ENCODE measurements at regions not wholly inside any gene's neighbourhood (a gene's known extent, or its start where the extent isn't known, plus 50 kb on each side); places are given as distances from the start of the nearest gene placed in this dataset.

DNA sequence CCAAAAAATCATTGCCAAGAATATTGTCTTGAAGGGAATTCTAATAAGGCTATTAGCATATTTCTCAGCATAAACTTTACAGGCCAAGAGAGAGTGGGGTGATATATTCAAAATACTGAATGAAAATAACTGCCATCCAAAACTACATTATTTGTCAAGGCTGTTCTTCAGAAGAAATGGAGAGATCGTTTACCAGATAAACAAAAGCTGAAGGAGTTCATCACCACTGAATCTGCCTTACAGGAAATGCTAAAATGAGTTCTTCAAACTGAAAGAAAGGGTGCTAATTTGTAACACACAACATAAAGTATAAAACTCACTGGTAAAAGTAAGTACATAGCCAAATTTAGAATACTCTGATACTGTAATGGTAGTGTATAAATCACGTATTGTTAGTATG lies 517.0 kb downstream of the TENT5A start:
- TF ChIP-seq, protein P1, sequence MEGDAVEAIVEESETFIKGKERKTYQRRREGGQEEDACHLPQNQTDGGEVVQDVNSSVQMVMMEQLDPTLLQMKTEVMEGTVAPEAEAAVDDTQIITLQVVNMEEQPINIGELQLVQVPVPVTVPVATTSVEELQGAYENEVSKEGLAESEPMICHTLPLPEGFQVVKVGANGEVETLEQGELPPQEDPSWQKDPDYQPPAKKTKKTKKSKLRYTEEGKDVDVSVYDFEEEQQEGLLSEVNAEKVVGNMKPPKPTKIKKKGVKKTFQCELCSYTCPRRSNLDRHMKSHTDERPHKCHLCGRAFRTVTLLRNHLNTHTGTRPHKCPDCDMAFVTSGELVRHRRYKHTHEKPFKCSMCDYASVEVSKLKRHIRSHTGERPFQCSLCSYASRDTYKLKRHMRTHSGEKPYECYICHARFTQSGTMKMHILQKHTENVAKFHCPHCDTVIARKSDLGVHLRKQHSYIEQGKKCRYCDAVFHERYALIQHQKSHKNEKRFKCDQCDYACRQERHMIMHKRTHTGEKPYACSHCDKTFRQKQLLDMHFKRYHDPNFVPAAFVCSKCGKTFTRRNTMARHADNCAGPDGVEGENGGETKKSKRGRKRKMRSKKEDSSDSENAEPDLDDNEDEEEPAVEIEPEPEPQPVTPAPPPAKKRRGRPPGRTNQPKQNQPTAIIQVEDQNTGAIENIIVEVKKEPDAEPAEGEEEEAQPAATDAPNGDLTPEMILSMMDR (IDR thresholded peaks at IDR 0.05) = no peak

DNA sequence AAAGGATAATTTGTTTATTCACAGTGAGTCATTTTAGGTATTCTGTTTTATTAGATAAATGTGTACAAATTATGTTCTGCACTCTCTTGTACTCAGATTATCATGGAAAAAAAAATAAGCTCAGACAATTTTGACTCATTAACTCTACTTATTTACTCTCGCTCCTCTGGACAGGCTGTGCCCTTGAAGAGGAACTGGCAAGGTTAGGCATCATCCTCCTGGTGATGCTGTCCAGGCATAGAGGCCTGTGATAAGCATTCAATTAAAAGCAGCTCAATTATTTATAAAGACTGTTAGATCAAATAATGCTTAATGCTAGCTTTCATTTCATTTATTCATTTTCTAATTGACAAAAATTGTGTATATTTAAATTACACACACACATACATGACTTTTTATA lies 518.5 kb downstream of the TENT5A start:
- TF ChIP-seq, protein P1 (IDR thresholded peaks at IDR 0.05) = no peak

DNA sequence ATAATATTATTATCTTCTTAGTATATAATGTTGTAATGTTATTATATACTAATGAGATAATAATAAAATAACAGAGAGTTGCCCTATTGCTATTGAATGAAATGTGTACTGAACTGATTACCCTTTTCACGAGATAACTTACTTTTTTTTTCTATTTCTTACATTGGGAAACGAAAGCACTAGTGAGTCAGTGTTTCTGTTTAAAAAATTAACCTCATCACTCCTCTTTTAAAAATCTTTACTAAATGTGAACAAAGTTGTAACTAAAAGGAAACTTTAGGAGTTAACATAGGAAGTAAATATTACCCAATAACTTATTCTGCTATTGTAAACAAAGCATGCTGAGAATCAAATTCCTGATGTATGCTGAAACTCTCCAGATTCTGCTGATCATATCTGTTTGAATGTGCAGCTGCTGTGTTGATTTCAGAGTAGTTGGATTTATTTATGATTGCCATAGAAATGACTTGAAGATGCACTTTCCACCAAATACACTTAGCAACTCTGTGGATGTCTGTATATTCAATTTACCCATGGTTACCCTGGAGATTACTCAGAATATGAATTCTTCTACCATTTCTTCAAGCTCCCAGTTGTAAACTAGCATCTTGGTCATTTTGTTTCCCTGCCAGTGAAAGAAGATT lies 523.4 kb downstream of the TENT5A start:
- TF ChIP-seq, protein P1 (IDR thresholded peaks at IDR 0.05) = no peak

DNA sequence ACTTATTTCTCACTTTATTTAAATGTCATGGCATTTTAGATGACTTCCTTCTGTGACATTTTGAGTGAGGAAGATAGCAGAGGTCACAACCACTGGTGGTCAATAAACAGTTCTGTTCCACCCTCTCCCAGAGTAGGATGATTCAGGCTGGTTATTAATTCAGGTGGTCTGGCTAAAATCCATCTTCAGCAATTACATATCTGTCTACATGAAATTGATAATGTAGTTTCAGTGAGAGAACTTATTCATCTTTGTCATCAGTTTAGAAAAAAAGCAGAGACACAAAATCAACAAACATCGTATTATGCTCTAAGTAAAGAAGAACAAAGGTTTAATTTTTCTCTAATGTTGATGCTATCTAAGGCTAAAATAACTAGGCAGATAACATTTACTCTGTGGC lies 525.5 kb downstream of the TENT5A start:
- TF ChIP-seq, protein P1 (IDR thresholded peaks at IDR 0.05) = no peak

DNA sequence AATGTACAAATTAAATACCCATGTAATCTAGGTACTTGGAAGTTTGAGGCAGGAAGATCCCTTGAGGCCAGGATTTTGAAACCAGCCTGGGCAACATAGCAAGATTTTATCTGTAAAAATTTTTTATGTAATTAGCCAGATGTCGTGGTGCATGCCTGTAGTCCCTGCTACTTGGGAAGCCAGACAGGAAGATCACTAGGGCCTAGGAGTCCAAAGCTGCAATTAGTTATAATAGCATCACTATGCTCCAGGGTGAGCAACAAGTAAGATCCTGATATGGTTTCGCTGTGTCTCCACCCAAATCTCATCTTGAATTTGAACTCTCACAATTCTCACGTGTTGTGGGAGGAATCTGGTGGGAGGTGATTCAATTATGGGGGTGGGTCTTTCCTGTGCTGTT lies 535.8 kb downstream of the TENT5A start:
- TF ChIP-seq, protein P1 (IDR thresholded peaks at IDR 0.05) = no peak

DNA sequence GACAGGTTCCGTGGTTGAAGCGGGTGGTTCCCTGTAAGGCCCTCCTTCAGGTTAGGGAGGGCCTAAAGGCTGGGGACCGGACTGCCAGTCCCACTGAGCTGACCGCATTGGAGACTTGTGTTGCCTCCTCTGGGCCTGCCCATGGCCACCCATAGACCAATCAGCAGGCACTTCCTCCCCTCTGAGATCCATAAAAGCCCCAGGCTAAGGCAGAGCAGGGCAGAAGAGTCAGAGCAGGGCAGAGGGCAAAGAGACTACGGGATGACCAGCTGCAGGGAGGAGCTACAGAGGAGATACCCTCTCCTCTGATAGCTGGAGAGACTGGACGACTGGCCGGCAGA lies 537.4 kb downstream of the TENT5A start:
- TF ChIP-seq, protein P1 (IDR thresholded peaks at IDR 0.05) = no peak

DNA sequence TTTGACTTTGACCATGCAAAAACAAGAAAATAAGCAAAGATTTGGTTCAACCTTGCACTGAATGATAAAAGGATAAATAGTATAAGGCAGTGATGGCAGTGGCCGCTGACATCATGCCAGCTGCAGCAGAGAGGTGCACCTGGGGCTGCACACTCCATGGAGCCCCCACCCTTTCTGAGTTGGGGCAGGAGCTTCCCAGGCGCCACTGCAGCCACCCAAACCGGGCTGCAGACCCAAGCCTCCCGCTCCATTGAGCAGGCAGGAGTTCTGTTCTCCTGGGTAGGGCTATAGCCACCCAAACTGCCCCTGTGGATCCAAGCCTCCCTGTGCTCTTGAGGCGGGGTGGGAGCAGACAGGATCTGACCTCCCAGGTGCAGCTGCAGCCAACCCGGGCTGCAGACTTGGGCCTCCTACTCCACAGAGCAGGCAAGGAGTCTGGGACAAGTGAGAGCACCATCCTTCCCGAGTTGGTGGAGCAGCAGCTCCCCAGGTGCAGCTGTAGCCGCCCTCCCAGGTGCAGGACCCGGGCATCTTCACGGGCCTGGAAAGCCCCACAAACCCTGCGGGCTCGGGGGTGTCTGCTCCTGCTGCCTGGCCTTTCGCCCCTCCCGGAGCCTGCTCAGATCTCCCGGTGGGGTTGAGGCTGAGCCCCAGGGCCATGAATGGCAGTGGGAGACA lies 537.9 kb downstream of the TENT5A start:
- TF ChIP-seq, protein P1 (IDR thresholded peaks at IDR 0.05) = no peak
